Parathyroid adenoma (tissue), 2 donors: ENCODE measurements at regions not wholly inside any gene's neighbourhood (a gene's known extent, or its start where the extent isn't known, plus 50 kb on each side); places are given as distances from the start of the nearest gene placed in this dataset.

Experiments
- H2AFZ ChIP-seq: fragments of 300-600 bp; sonication (generic); one replicate; pipeline ENCODE4 v1.7.0; 2017; ENCODE audit warnings: antibody characterized with exemption, mild to moderate bottlenecking
- H3K27ac ChIP-seq: fragments of 300-600 bp; sonication (generic); one replicate; pipeline ENCODE4 v1.7.0; 2017
- H3K27me3 ChIP-seq: fragments of 300-600 bp; sonication (generic); one replicate; pipeline ENCODE4 v1.7.0; 2017; ENCODE audit warnings: low read length; ENCODE audit not compliant: control insufficient read depth, insufficient read depth
- H3K36me3 ChIP-seq: fragments of 300-600 bp; sonication (generic); one replicate; pipeline ENCODE4 v1.7.0; 2017; ENCODE audit warnings: low read length; ENCODE audit not compliant: control insufficient read depth, insufficient read depth
- H3K4me1 ChIP-seq: fragments of 300-600 bp; sonication (generic); one replicate; pipeline ENCODE4 v1.7.0; 2017; ENCODE audit warnings: control low read depth
- H3K4me2 ChIP-seq: fragments of 300-600 bp; sonication (generic); one replicate; pipeline ENCODE4 v1.7.0; 2017; ENCODE audit warnings: low read length
- H3K4me3 ChIP-seq: fragments of 300-600 bp; sonication (generic); one replicate; pipeline ENCODE4 v1.7.0; 2017; ENCODE audit warnings: low read depth, low read length
- H3K79me2 ChIP-seq: fragments of 300-600 bp; sonication (generic); one replicate; pipeline ENCODE4 v1.7.0; 2017; ENCODE audit warnings: control low read depth
- H3K9ac ChIP-seq: fragments of 300-600 bp; sonication (generic); one replicate; pipeline ENCODE4 v1.7.0; 2017; ENCODE audit warnings: mild to moderate bottlenecking
- H3K9me3 ChIP-seq: fragments of 300-600 bp; sonication (generic); one replicate; pipeline ENCODE4 v1.7.0; 2017; ENCODE audit warnings: low read length; ENCODE audit not compliant: control insufficient read depth
- TF ChIP-seq, protein P1 (sequence below): fragments of 300-600 bp; sonication (generic); IDR thresholded peaks from one replicate; pipeline ENCODE4 v1.7.0; 2017; ENCODE audit warnings: antibody characterized with exemption, mild to moderate bottlenecking
- donor health status: primary hyperparathyroidism.

- H3K4me1 ChIP-seq, result no peaks in the 10 kb centered on the region
- H3K79me2 ChIP-seq, result no peaks in the 10 kb centered on the region
- H3K4me2 ChIP-seq, result no peak overlapping the region
- H3K27ac ChIP-seq, result no peak overlapping the region
- TF ChIP-seq, protein P1, sequence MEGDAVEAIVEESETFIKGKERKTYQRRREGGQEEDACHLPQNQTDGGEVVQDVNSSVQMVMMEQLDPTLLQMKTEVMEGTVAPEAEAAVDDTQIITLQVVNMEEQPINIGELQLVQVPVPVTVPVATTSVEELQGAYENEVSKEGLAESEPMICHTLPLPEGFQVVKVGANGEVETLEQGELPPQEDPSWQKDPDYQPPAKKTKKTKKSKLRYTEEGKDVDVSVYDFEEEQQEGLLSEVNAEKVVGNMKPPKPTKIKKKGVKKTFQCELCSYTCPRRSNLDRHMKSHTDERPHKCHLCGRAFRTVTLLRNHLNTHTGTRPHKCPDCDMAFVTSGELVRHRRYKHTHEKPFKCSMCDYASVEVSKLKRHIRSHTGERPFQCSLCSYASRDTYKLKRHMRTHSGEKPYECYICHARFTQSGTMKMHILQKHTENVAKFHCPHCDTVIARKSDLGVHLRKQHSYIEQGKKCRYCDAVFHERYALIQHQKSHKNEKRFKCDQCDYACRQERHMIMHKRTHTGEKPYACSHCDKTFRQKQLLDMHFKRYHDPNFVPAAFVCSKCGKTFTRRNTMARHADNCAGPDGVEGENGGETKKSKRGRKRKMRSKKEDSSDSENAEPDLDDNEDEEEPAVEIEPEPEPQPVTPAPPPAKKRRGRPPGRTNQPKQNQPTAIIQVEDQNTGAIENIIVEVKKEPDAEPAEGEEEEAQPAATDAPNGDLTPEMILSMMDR, result no peak
- no peak overlapping the region for H3K9ac ChIP-seq
- no peak overlapping the region for H3K4me3 ChIP-seq
- no peaks in the 10 kb centered on the region for H3K27me3 ChIP-seq
- no peaks in the 10 kb centered on the region for H3K36me3 ChIP-seq
- H2AFZ ChIP-seq, result no peak overlapping the region
- no peaks in the 10 kb centered on the region for H3K9me3 ChIP-seq
Observed at GRCh38 chr20:6906871-6907270, 139.4 kb downstream of the BMP2 start.

- TF ChIP-seq, protein P1, result no peak
- H3K79me2 ChIP-seq, result no peaks in the 10 kb centered on the region
- no peak overlapping the region for H3K4me3 ChIP-seq
- no peaks in the 10 kb centered on the region for H3K4me1 ChIP-seq
- H3K27ac ChIP-seq, result no peak overlapping the region
- no peaks in the 10 kb centered on the region for H3K9me3 ChIP-seq
- no peak overlapping the region for H3K9ac ChIP-seq
- H3K36me3 ChIP-seq, result no peaks in the 10 kb centered on the region
- no peaks in the 10 kb centered on the region for H3K27me3 ChIP-seq
- H3K4me2 ChIP-seq, result no peak overlapping the region
- no peak overlapping the region for H2AFZ ChIP-seq
Observed at GRCh38 chr20:6908673-6909072, 141.2 kb downstream of the BMP2 start.

DNA sequence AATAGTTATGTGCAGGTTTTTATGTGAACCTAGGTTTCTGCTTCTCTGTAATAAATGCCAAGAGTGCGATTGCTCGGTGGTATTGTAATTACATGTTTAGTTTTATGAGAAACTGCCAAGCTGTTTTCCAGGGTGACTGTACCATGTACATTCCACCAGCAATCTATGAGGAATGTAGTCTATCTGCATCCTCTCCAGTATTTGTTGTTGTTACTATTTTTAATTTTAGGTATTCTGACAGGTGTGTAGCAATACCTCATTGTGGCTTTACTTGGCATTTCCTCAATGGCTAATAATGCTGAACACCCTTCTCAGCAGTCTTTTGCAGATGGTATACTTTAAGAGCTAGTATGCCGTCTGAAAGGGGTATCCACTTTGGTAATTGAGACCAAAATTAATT lies 142.1 kb downstream of the BMP2 start:
- no peaks in the 10 kb centered on the region for H3K4me1 ChIP-seq
- H3K9ac ChIP-seq, result no peak overlapping the region
- no peak overlapping the region for H3K27ac ChIP-seq
- TF ChIP-seq, protein P1, result no peak
- no peaks in the 10 kb centered on the region for H3K79me2 ChIP-seq
- no peak overlapping the region for H3K4me3 ChIP-seq
- H2AFZ ChIP-seq, result no peak overlapping the region
- no peaks in the 10 kb centered on the region for H3K9me3 ChIP-seq
- no peaks in the 10 kb centered on the region for H3K36me3 ChIP-seq
- no peak overlapping the region for H3K4me2 ChIP-seq
- no peaks in the 10 kb centered on the region for H3K27me3 ChIP-seq

- no peaks in the 10 kb centered on the region for H3K36me3 ChIP-seq
- no peaks in the 10 kb centered on the region for H3K79me2 ChIP-seq
- H3K4me2 ChIP-seq, result no peak overlapping the region
- H3K9me3 ChIP-seq, result no peaks in the 10 kb centered on the region
- H3K27ac ChIP-seq, result no peak overlapping the region
- no peaks in the 10 kb centered on the region for H3K27me3 ChIP-seq
- H2AFZ ChIP-seq, result no peak overlapping the region
- no peak overlapping the region for H3K4me3 ChIP-seq
- H3K9ac ChIP-seq, result no peak overlapping the region
- no peaks in the 10 kb centered on the region for H3K4me1 ChIP-seq
- TF ChIP-seq, protein P1, result no peak
Observed at GRCh38 chr20:6914986-6915385, 147.5 kb downstream of the BMP2 start.

DNA sequence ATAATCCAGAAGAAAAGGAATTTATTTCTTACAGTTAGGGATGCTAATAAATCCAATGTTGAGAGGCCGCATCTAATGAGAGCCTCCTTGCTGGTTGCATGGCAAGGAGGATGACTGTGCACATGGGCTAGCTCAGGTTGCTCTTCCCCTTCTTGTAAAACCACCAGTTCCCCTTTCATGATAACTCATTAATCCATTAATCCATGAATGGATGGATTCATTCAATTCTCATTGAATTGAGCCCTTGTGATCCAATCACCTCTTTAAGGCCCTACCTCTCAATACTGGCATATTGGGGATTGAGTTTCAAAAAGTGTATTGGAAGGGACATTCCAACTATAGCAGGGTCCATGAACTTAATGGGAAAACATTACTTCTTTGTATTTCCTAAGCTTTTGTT lies 149.5 kb downstream of the BMP2 start:
- Histone ChIP-seq H3K9me3 (no peaks in the 10 kb centered on the region), H3K79me2 (no peaks in the 10 kb centered on the region), H3K36me3 (no peaks in the 10 kb centered on the region), H3K9ac (no peak overlapping the region), H3K27ac (no peak overlapping the region), H3K4me3 (no peak overlapping the region), H3K4me2 (no peak overlapping the region), H2AFZ (no peak overlapping the region), H3K27me3 (no peaks in the 10 kb centered on the region), H3K4me1 (no peaks in the 10 kb centered on the region)
- TF ChIP-seq, protein P1, result no peak
